Fibroblast of lung (primary cell): ENCODE measurements at regions not wholly inside any gene's neighbourhood (a gene's known extent, or its start where the extent isn't known, plus 50 kb on each side); places are given as distances from the start of the nearest gene placed in this dataset.

ENCODE experiments used
- CTCF ChIP-seq, 2 donors: IDR thresholded peaks in 1 of 2; conservative IDR thresholded peaks in 1 of 2; 1 replicate in 1 of 2; 2 replicates in 1 of 2; pipeline ENCODE4 v1.5.1; 2011 to 2012; ENCODE audit warnings: low read length in 2 of 2, control low read depth in 1 of 2, inconsistent platforms in 1 of 2, low read depth in 1 of 2, mild to moderate bottlenecking in 1 of 2
- EZH2 ChIP-seq: IDR thresholded peaks from 2 replicates; pipeline ENCODE4 v1.5.1; 2012; ENCODE audit warnings: low read length, control low read depth, mild to moderate bottlenecking; ENCODE audit errors: missing control alignments

GRCh38 chr7:17564678-17565212 is 266.3 kb downstream of the AHR start:
- TF ChIP-seq CTCF (conservative IDR thresholded peaks at IDR 0.05 in 1 of 2, IDR thresholded peaks at IDR 0.05 in 1 of 2; ENCODE audit: low read depth in 1 of 2, low read length in 2 of 2): no peak
- no peak for TF ChIP-seq EZH2
